GM12878 (cell line): ENCODE measurements at regions not wholly inside any gene's neighbourhood (a gene's known extent, or its start where the extent isn't known, plus 50 kb on each side); places are given as distances from the start of the nearest gene placed in this dataset.

Experiments
- ATAC-seq: fragments of 200-7000 bp; cut with Tn5 transposase; 3 replicates; pipeline ENCODE4 v1.9.1; 2020; ENCODE audit warnings: mild to moderate bottlenecking, moderate library complexity
- BruUV-seq: library from RNA; stranded (reverse); fragments of 400-500 nt; replicated peaks from 2 replicates; lab custom pipeline; 2021; lab: Mats Ljungman, UMichigan
- CTCF ChIA-PET: fragments of 300-600 bp; sonication (Branson Sonifier 250); formaldehyde crosslinking; extraction: SDS; loops from one replicate; lab custom pipeline; 2021; ENCODE audit warnings: inconsistent platforms; lab: Yijun Ruan, JAX
- POLR2A ChIA-PET: fragments of 350-600 bp; formaldehyde crosslinking; extraction: SDS; loops from one replicate; lab custom pipeline; 2021; ENCODE audit warnings: inconsistent platforms; lab: Charles Lee
- RAD21 ChIA-PET: fragments of 300-600 bp; sonication (Branson Sonifier 250); formaldehyde crosslinking; loops from one replicate; lab custom pipeline; 2023; ENCODE audit warnings: antibody characterized with exemption; ENCODE audit not compliant: unreplicated experiment; lab: Charles Lee
- SMC1A ChIA-PET: fragments of 300-600 bp; sonication (Branson Sonifier 250); formaldehyde crosslinking; loops from one replicate; lab custom pipeline; 2023; ENCODE audit not compliant: unreplicated experiment, uncharacterized antibody; lab: Charles Lee
- DNase-seq: peaks from one replicate; pipeline ENCODE4 v3.0.0-alpha.2; 2011; ENCODE audit warnings: low read depth, low spot score
- FAIRE-seq: peaks from 3 replicates; lab custom pipeline; 2011; peaks lifted over from hg19 to GRCh38; lab: Jason Lieb, UNC
- H2AFZ ChIP-seq: 2 replicates; pipeline ENCODE4 v1.6.0; 2011; ENCODE audit warnings: low read depth, low read length, control low read depth; ENCODE audit not compliant: control insufficient read depth
- H3K27ac ChIP-seq: 2 replicates; pipeline ENCODE4 v1.5.1; 2011; ENCODE audit warnings: control low read depth; ENCODE audit not compliant: control insufficient read depth, insufficient read depth
- H3K27me3 ChIP-seq, 2 experiments: replicated peaks in 1 of 2; 2 replicates each; pipeline versions ENCODE4 v1.6.0 to v1.6.1; 2011; ENCODE audit warnings: low read length in 1 of 2; ENCODE audit not compliant: control insufficient read depth in 2 of 2, insufficient read depth in 2 of 2
- H3K36me3 ChIP-seq, 2 experiments: 2 replicates each; pipeline ENCODE4 v1.5.1; 2011; ENCODE audit warnings: low read length in 1 of 2; ENCODE audit not compliant: control insufficient read depth in 2 of 2, insufficient read depth in 2 of 2
- H3K4me1 ChIP-seq: 2 replicates; pipeline ENCODE4 v1.6.1; 2011; ENCODE audit warnings: mild to moderate bottlenecking, low read length, moderate library complexity, mixed read lengths; ENCODE audit not compliant: control insufficient read depth, insufficient read depth
- H3K4me2 ChIP-seq: 2 replicates; pipeline ENCODE4 v1.6.0; 2011; ENCODE audit warnings: control low read depth; ENCODE audit not compliant: control insufficient read depth, insufficient read depth
- H3K4me3 ChIP-seq: fragments of 200-600 bp; sonication (generic); 2 replicates; pipeline ENCODE4 v1.5.1; 2016
- H3K79me2 ChIP-seq: 2 replicates; pipeline ENCODE4 v1.6.0; 2011; ENCODE audit warnings: low read length; ENCODE audit not compliant: control insufficient read depth, insufficient read depth
- H3K9ac ChIP-seq: 2 replicates; pipeline ENCODE4 v1.8.0; 2011; ENCODE audit warnings: low read length, control low read depth, mixed read lengths; ENCODE audit not compliant: control insufficient read depth, insufficient read depth
- H3K9me3 ChIP-seq: replicated peaks from 3 replicates; pipeline ENCODE4 v1.5.1; 2011; ENCODE audit warnings: mild to moderate bottlenecking, low read length; ENCODE audit not compliant: control insufficient read depth, insufficient read depth
- H4K20me1 ChIP-seq: 2 replicates; pipeline ENCODE4 v1.6.0; 2011; ENCODE audit not compliant: control insufficient read depth, insufficient read depth
- MYB ChIP-seq: fragments of 150-350 bp; IDR thresholded peaks from 2 replicates; pipeline ENCODE4 v1.6.1; 2014; ENCODE audit warnings: mild to moderate bottlenecking, low read depth, low read length, borderline replicate concordance
- ZBTB11 ChIP-seq: fragments of 450-650 bp; formaldehyde crosslinking; IDR thresholded peaks from 2 replicates; pipeline ENCODE4 v1.5.0; 2022; ENCODE audit warnings: mild to moderate bottlenecking, missing genetic modification characterization
- WGBS: methylation state at CpG from one replicate; pipeline ENCODE4 v1.1.6; 2016; ENCODE audit warnings: low lambda C conversion rate; ENCODE audit not compliant: insufficient replicate concordance, insufficient coverage; ENCODE audit errors: missing lambda C conversion rate; 5-methylcytosine and 5-hydroxymethylcytosine counted together
- in situ Hi-C: fragments of 300-500 bp; cut with MboI; formaldehyde crosslinking; loops from 9 replicates; pipeline ENCODE4 v1.14.3; 2018; ENCODE audit warnings: mixed read lengths
- intact Hi-C: fragments of 100-400 bp; cut with micrococcal nuclease; formaldehyde crosslinking; loops from one replicate; pipeline ENCODE4 v1.14.2; 2022; ENCODE audit not compliant: unreplicated experiment

GRCh38 chr6:167515873-167516507 is 191.1 kb downstream of the TTLL2 start:
- in situ Hi-C loops (no loop called here), intact Hi-C loops (no loop called here)
- no peaks in the 10 kb centered on the region for H4K20me1 ChIP-seq
- no peak overlapping the region for H2AFZ ChIP-seq
- POLR2A ChIA-PET: no interaction called here
- no TSS peak for BruUV-seq
- no peak overlapping the region for H3K27ac ChIP-seq
- FAIRE-seq (no peak), DNase-seq (no peak), ATAC-seq (no peak)
- no peaks in the 10 kb centered on the region for H3K9me3 ChIP-seq
- no peak overlapping the region for H3K4me3 ChIP-seq
- CTCF ChIA-PET: no interaction called here
- no peak for TF ChIP-seq MYB
- TF ChIP-seq ZBTB11 (CRISPR knock-in tag): no peak
- RAD21 ChIA-PET: no interaction called here
- WGBS: 48% methylated on average over 3 of the region's 4 CpGs
- no peak overlapping the region for H3K9ac ChIP-seq
- no peaks in the 10 kb centered on the region for H3K36me3 ChIP-seq
- SMC1A ChIA-PET: no interaction called here
- no peaks in the 10 kb centered on the region for H3K4me1 ChIP-seq
- no peaks in the 10 kb centered on the region for H3K79me2 ChIP-seq
- no peak overlapping the region for H3K4me2 ChIP-seq
- no peaks in the 10 kb centered on the region; a peak in 1 of 4 replicates for H3K27me3 ChIP-seq
